ENCODE measurements at regions not wholly inside any gene's neighbourhood (a gene's known extent, or its start where the extent isn't known, plus 50 kb on each side); places are given as distances from the start of the nearest gene placed in this dataset.

DNA sequence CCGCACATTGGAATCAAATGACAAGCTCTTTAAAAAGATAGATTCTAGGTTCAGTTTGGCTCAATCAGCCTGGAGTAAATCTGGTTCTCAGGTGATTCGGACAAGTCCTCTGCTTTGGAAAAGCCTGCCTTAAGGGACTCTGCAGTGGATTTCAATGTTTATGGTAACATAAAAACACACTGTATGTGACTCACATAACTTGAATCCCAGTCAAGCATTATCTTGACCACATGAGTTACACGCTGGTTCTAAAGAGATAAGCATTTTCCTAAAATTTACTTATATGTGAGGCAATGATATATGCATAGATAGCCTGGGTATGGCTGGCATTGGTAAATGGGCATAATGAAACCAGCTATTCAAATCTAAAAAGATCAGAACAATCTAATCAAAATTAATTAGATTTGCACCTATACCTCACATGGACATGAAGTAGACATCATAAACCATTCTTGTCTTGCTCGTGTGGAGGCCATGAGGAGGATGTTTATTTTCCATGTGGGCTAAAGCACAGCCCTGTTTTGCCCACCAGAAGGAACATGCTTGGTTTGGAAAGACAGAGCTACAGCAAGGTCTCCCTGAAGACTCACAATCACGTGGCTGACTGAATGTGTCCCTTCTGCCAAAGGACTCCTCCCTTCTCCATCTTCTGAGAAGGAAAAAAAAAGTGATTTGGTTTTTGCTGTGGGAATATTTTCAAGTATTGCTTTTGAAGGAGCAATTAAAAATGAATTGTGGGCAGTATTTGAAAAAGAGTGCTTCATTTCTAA lies 351.7 kb downstream of the DIRAS2 start (continued):
- TF ChIP-seq, protein P1, sequence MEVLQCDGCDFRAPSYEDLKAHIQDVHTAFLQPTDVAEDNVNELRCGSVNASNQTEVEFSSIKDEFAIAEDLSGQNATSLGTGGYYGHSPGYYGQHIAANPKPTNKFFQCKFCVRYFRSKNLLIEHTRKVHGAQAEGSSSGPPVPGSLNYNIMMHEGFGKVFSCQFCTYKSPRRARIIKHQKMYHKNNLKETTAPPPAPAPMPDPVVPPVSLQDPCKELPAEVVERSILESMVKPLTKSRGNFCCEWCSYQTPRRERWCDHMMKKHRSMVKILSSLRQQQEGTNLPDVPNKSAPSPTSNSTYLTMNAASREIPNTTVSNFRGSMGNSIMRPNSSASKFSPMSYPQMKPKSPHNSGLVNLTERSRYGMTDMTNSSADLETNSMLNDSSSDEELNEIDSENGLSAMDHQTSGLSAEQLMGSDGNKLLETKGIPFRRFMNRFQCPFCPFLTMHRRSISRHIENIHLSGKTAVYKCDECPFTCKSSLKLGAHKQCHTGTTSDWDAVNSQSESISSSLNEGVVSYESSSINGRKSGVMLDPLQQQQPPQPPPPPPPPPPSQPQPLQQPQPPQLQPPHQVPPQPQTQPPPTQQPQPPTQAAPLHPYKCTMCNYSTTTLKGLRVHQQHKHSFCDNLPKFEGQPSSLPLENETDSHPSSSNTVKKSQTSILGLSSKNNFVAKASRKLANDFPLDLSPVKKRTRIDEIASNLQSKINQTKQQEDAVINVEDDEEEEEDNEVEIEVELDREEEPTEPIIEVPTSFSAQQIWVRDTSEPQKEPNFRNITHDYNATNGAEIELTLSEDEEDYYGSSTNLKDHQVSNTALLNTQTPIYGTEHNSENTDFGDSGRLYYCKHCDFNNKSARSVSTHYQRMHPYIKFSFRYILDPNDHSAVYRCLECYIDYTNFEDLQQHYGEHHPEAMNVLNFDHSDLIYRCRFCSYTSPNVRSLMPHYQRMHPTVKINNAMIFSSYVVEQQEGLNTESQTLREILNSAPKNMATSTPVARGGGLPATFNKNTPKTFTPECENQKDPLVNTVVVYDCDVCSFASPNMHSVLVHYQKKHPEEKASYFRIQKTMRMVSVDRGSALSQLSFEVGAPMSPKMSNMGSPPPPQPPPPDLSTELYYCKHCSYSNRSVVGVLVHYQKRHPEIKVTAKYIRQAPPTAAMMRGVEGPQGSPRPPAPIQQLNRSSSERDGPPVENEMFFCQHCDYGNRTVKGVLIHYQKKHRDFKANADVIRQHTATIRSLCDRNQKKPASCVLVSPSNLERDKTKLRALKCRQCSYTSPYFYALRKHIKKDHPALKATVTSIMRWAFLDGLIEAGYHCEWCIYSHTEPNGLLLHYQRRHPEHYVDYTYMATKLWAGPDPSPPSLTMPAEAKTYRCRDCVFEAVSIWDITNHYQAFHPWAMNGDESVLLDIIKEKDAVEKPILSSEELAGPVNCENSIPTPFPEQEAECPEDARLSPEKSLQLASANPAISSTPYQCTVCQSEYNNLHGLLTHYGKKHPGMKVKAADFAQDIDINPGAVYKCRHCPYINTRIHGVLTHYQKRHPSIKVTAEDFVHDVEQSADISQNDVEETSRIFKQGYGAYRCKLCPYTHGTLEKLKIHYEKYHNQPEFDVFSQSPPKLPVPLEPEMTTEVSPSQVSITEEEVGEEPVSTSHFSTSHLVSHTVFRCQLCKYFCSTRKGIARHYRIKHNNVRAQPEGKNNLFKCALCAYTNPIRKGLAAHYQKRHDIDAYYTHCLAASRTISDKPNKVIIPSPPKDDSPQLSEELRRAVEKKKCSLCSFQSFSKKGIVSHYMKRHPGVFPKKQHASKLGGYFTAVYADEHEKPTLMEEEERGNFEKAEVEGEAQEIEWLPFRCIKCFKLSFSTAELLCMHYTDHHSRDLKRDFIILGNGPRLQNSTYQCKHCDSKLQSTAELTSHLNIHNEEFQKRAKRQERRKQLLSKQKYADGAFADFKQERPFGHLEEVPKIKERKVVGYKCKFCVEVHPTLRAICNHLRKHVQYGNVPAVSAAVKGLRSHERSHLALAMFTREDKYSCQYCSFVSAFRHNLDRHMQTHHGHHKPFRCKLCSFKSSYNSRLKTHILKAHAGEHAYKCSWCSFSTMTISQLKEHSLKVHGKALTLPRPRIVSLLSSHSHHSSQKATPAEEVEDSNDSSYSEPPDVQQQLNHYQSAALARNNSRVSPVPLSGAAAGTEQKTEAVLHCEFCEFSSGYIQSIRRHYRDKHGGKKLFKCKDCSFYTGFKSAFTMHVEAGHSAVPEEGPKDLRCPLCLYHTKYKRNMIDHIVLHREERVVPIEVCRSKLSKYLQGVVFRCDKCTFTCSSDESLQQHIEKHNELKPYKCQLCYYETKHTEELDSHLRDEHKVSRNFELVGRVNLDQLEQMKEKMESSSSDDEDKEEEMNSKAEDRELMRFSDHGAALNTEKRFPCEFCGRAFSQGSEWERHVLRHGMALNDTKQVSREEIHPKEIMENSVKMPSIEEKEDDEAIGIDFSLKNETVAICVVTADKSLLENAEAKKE (CRISPR knock-in tag; IDR thresholded peaks at IDR 0.05) = no peak
- TF ChIP-seq, protein P2, sequence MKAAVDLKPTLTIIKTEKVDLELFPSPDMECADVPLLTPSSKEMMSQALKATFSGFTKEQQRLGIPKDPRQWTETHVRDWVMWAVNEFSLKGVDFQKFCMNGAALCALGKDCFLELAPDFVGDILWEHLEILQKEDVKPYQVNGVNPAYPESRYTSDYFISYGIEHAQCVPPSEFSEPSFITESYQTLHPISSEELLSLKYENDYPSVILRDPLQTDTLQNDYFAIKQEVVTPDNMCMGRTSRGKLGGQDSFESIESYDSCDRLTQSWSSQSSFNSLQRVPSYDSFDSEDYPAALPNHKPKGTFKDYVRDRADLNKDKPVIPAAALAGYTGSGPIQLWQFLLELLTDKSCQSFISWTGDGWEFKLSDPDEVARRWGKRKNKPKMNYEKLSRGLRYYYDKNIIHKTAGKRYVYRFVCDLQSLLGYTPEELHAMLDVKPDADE (IDR thresholded peaks at IDR 0.05) = no peak

DNA sequence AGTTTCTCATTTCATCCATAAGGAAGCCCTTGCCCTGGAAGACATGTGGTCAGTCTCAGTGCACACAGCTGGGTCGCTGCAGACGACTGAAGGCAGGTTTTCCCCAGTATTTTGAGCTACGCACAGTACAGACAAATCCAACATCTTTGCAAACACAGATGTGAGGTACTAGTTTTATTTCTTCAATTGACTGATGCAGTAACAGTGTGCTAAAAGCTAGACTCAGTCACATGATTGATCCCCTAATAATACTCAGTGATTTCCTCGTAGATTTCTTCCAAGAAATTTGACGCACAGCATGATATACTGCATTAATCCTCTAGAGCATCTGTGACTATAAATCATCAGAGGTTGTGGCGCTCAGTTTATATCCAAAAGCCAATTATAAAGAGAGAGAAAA lies 346.1 kb downstream of the DIRAS2 start:
- Mint-ChIP-seq H3K4me3 (no peak overlapping the region), H3K36me3 (ENCODE audit: low read depth) (no peaks in the 10 kb centered on the region), H3K9me3 (no peaks in the 10 kb centered on the region), H3K27ac (no peak overlapping the region), H3K27me3 (ENCODE audit: insufficient read depth, low read depth, poor library complexity) (no peaks in the 10 kb centered on the region), H3K4me1 (no peaks in the 10 kb centered on the region; the same call in 2 of the 3 replicates)
- Histone ChIP-seq H4K20me1 (replicated peaks; ENCODE audit: insufficient read depth) (no peaks in the 10 kb centered on the region), H3K9me2 (ENCODE audit: insufficient read depth) (no peaks in the 10 kb centered on the region), H3K27me3 (ENCODE audit: insufficient read depth) (no peaks in the 10 kb centered on the region), H3K4me3 (no peak overlapping the region), H2AFZ (peak overlapping the region; percentile 8; the same call in 1 of the 2 replicates), H3K36me3 (ENCODE audit: insufficient read depth) (no peaks in the 10 kb centered on the region), H3K4me2 (no peak overlapping the region), H3K79me2 (replicated peaks; ENCODE audit: insufficient read depth) (no peaks in the 10 kb centered on the region), H3K27ac (ENCODE audit: low read depth) (no peak overlapping the region), H3F3A (replicated peaks; ENCODE audit: low read depth) (no peaks in the 10 kb centered on the region), H3K4me1 (ENCODE audit: insufficient read depth) (no peaks in the 10 kb centered on the region)
- DNase-seq (ENCODE audit: low spot score) = no peak
- TF ChIP-seq POLR2AphosphoS5 (IDR thresholded peaks at IDR 0.05; ENCODE audit: low read depth) = no peak
- TF ChIP-seq, protein P3, sequence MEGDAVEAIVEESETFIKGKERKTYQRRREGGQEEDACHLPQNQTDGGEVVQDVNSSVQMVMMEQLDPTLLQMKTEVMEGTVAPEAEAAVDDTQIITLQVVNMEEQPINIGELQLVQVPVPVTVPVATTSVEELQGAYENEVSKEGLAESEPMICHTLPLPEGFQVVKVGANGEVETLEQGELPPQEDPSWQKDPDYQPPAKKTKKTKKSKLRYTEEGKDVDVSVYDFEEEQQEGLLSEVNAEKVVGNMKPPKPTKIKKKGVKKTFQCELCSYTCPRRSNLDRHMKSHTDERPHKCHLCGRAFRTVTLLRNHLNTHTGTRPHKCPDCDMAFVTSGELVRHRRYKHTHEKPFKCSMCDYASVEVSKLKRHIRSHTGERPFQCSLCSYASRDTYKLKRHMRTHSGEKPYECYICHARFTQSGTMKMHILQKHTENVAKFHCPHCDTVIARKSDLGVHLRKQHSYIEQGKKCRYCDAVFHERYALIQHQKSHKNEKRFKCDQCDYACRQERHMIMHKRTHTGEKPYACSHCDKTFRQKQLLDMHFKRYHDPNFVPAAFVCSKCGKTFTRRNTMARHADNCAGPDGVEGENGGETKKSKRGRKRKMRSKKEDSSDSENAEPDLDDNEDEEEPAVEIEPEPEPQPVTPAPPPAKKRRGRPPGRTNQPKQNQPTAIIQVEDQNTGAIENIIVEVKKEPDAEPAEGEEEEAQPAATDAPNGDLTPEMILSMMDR (conservative IDR thresholded peaks at IDR 0.05; ENCODE audit: low read depth in 2 of 2) = no peak
- TF ChIP-seq, protein P2 (IDR thresholded peaks at IDR 0.05) = no peak
- no peak for TF ChIP-seq JUNB (IDR thresholded peaks at IDR 0.05; ENCODE audit: unreplicated experiment)
- TF ChIP-seq CREB1 (CRISPR knock-in tag; IDR thresholded peaks at IDR 0.05; ENCODE audit: low read depth) = no peak
- TF ChIP-seq EZH2 (IDR thresholded peaks at IDR 0.05; ENCODE audit: low read depth, unreplicated experiment) = no peak
- TF ChIP-seq STAT1 (IDR thresholded peaks at IDR 0.05; ENCODE audit: unreplicated experiment) = no peak
- no peak for TF ChIP-seq ZNF331 (CRISPR knock-in tag; IDR thresholded peaks at IDR 0.05; ENCODE audit: low read depth)
- no peak for ATAC-seq

All from GM23338 (cell line).